SK-N-MC (cell line): ENCODE measurements at regions not wholly inside any gene's neighbourhood (a gene's known extent, or its start where the extent isn't known, plus 50 kb on each side); places are given as distances from the start of the nearest gene placed in this dataset.

Source experiments
- DNase-seq: peaks from one replicate; pipeline ENCODE4 v3.0.0-alpha.2; 2011; ENCODE audit warnings: low read depth, low spot score
- H3K27ac ChIP-seq: fragments of 200-600 bp; sonication (generic); 2 replicates; pipeline ENCODE4 v1.5.1; 2016; ENCODE audit warnings: mixed run types
- H3K36me3 ChIP-seq: fragments of 200-600 bp; sonication (generic); 2 replicates; pipeline ENCODE4 v1.6.1; 2017; ENCODE audit warnings: antibody characterized with exemption, low read length, mixed read lengths; ENCODE audit not compliant: insufficient read depth
- H3K4me3 ChIP-seq: fragments of 200-600 bp; sonication (generic); 2 replicates; pipeline ENCODE4 v1.5.1; 2016
- H3K9ac ChIP-seq: fragments of 200-600 bp; sonication (generic); 2 replicates; pipeline ENCODE4 v1.8.0; 2017; ENCODE audit warnings: mixed run types, mixed read lengths; ENCODE audit not compliant: insufficient read length
- H3K9me3 ChIP-seq: fragments of 200-600 bp; sonication (generic); 2 replicates; pipeline ENCODE4 v1.6.1; 2017; ENCODE audit warnings: low read depth, mild to moderate bottlenecking, antibody characterized with exemption, low read length, moderate library complexity, mixed read lengths
- EZH2 ChIP-seq: fragments of 200-600 bp; sonication (generic); IDR thresholded peaks from one replicate; pipeline ENCODE4 v1.6.1; 2017; ENCODE audit warnings: antibody characterized with exemption
- FOXP2 ChIP-seq: optimal IDR thresholded peaks from 2 replicates; pipeline ENCODE3; 2011; ENCODE audit warnings: mild to moderate bottlenecking, moderate library complexity; ENCODE audit not compliant: insufficient read depth; ENCODE audit errors: extremely low read length, control extremely low read depth
- POLR2AphosphoS5 ChIP-seq: IDR thresholded peaks from 2 replicates; pipeline ENCODE4 v1.6.1; 2012; ENCODE audit warnings: mild to moderate bottlenecking, low read depth, low read length, borderline replicate concordance

DNA sequence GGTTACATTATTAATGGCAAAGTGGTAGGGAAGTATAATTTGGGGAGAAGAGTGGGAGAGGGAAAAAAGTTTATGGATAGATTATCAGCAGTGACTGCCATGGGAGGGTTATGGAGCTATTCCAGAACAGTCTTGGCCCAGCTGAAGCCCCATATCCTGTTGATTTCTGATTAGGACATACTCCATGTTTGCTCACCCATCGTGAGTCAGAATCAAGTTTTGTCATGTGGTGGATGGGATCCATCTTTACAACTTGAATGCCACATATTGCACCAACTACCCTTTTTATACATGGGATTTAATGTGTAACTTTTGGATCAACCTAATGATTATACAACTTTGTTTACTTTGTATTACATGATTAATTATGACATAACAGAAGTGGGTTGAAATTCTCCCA is 217.0 kb downstream of the HAO1 start:
- no peak for TF ChIP-seq FOXP2
- TF ChIP-seq POLR2AphosphoS5, result no peak
- TF ChIP-seq EZH2, result no peak
- H3K36me3 ChIP-seq, result no peaks in the 10 kb centered on the region
- no peak overlapping the region for H3K27ac ChIP-seq
- no peak overlapping the region for H3K9ac ChIP-seq
- DNase-seq, result no peak
- no peak overlapping the region for H3K4me3 ChIP-seq
- H3K9me3 ChIP-seq, result no peaks in the 10 kb centered on the region

DNA sequence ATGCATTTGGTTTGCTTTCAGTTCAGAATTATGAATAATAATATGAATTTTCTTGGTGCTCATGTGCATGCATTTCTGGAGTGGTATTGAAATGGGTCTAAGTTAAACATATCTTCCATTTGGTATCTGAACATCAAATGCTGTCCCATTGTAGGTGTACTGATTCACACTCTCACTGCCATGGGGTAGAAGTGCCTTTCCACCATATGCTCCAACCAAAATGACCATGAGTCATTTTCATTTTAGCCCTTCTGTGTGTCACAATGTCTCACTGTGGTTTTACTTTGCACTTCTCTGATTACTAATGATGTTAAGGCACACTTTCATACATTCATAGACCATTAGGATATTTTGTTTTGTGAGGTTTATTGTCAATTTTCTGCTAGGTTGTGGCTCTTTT is 211.9 kb downstream of the HAO1 start:
- Histone ChIP-seq H3K9me3 (no peaks in the 10 kb centered on the region), H3K27ac (no peak overlapping the region), H3K9ac (no peak overlapping the region), H3K4me3 (no peak overlapping the region), H3K36me3 (no peaks in the 10 kb centered on the region)
- no peak for DNase-seq
- TF ChIP-seq POLR2AphosphoS5 (no peak), EZH2 (no peak), FOXP2 (no peak)

DNA sequence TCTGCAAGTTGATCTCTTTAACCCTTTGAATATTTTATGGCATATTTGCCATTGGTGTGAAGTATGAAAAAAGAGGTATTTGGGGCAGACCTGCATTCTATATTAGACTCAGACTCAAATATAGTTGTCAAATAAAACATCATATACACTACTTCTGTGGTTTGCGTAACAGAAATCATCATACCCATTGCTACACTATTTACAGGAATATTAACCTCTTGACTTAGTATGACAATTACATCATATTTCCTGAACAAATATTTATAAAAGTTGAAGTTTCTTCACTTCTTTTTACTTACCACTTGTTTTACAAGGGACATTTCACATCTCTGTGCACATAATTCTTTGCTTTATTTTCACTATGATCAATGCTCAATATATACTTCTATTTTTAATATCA is 206.0 kb downstream of the HAO1 start:
- Histone ChIP-seq H3K4me3 (no peak overlapping the region), H3K9me3 (no peaks in the 10 kb centered on the region), H3K36me3 (no peaks in the 10 kb centered on the region), H3K9ac (no peak overlapping the region), H3K27ac (no peak overlapping the region)
- TF ChIP-seq EZH2 (no peak), POLR2AphosphoS5 (no peak), FOXP2 (no peak)
- DNase-seq, result no peak

DNA sequence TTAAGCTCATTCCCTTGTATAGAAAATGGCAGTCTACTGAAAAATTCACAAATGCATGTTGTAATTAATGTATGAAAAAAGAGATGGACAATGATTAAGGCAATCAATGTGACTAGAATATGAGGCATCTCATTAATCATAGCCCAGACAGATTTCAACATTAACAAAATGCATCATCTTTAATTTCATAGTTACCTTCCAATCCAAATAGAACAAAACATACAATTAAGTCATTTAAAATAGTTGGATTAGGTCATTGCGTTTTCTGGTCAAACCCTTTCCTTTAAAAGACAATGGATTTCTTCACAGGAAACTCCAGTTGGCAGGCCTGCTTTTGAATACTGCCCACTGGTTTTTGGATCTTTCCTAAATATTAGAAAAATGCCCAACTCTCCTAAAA is 203.9 kb downstream of the HAO1 start:
- no peak for TF ChIP-seq EZH2
- no peak for TF ChIP-seq POLR2AphosphoS5
- no peak for TF ChIP-seq FOXP2
- Histone ChIP-seq H3K9ac (no peak overlapping the region), H3K4me3 (no peak overlapping the region), H3K9me3 (no peaks in the 10 kb centered on the region), H3K36me3 (no peaks in the 10 kb centered on the region), H3K27ac (no peak overlapping the region)
- no peak for DNase-seq

DNA sequence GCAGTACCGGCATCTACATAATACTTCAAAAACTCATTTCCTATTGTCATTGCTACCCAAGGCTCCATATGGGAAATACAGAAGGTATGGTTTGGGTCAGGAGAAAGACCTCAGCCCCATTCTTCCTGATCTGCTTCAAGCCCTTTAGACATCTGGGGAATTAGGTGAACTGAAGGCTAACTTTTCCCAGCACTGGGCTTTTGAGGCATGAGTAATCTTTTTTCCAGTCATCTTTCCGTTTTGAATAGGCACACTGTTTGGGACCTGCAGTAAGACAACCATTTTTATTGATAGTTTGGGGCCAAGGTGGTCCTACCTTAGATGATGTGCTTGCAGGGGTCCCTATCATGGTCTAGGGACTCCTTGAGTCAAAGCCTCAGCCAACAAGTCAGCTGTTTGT is 198.4 kb downstream of the HAO1 start:
- Histone ChIP-seq H3K36me3 (no peaks in the 10 kb centered on the region), H3K27ac (no peak overlapping the region), H3K9ac (no peak overlapping the region), H3K9me3 (no peaks in the 10 kb centered on the region), H3K4me3 (no peak overlapping the region)
- TF ChIP-seq FOXP2 (no peak), POLR2AphosphoS5 (no peak), EZH2 (no peak)
- no peak for DNase-seq

DNA sequence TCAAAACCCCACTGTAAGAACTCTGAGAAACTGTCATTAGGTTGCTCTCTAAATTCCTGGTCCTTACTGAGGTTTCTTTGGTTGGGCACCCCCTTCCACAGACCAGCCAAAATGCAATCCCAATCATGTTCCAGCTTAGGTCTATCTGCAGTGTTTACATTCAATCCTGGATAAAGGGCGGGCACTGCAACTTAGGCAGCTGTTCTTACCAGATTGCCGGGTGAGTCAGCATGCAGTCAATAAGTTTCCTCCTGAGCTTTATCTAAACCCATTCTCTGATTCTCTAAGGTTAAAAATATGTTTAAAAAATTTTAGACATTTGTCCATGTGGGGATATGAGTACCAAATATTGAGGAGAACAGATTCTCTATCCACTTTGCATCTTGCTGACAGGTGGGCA is 197.8 kb downstream of the HAO1 start:
- no peak overlapping the region for H3K27ac ChIP-seq
- no peaks in the 10 kb centered on the region for H3K9me3 ChIP-seq
- no peak overlapping the region for H3K4me3 ChIP-seq
- H3K36me3 ChIP-seq, result no peaks in the 10 kb centered on the region
- TF ChIP-seq POLR2AphosphoS5, result no peak
- no peak for TF ChIP-seq EZH2
- no peak for TF ChIP-seq FOXP2
- no peak overlapping the region for H3K9ac ChIP-seq
- no peak for DNase-seq

DNA sequence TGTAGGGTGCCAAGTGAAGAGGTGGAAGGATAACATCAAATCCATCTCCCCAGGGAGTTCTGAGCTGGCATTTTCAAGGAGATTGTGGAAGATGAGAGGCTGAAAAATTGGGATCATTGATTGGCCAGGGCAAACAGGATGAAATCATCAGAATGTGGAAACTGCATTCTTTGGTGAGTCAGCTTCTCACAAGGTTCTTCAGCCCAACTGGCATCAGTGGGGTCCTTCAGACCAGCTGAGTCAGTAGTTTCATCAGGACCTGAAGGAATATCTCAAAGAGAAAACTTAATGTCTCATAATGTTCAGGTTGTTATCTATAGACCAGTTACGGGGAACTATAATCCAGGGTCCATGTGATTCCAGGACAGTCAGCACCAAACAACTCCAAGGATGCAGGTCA is 195.8 kb downstream of the HAO1 start:
- H3K27ac ChIP-seq, result no peak overlapping the region

DNA sequence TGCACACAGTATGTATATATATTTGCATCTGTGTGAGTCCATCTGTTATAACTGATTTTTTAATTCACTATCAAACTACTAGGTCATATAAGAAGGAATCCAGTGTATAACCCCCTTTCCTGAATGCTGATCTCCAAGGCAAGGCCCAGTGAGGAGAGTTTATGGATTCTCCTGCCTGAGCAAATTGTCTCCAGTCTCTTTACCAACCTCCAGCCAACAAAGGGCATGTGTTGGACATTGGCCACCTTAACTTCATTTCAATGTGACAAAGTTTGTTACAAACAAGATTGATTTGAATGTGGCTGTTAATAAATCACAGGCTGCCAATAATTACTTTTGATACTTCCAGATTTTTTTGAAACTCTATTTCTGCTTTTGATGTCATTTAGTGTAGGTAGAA is 191.6 kb downstream of the HAO1 start:
- no peak for TF ChIP-seq FOXP2
- TF ChIP-seq EZH2, result no peak
- no peak for TF ChIP-seq POLR2AphosphoS5
- H3K9ac ChIP-seq, result no peak overlapping the region
- no peak for DNase-seq
- H3K4me3 ChIP-seq, result no peak overlapping the region
- H3K27ac ChIP-seq, result no peak overlapping the region
- H3K9me3 ChIP-seq, result no peaks in the 10 kb centered on the region
- H3K36me3 ChIP-seq, result no peaks in the 10 kb centered on the region

More for the DNA sequence above, 195.8 kb downstream of the HAO1 start:
- Histone ChIP-seq H3K36me3 (no peaks in the 10 kb centered on the region), H3K9me3 (no peaks in the 10 kb centered on the region), H3K4me3 (no peak overlapping the region), H3K9ac (no peak overlapping the region)
- DNase-seq, result no peak
- no peak for TF ChIP-seq EZH2
- TF ChIP-seq FOXP2, result no peak
- no peak for TF ChIP-seq POLR2AphosphoS5

DNA sequence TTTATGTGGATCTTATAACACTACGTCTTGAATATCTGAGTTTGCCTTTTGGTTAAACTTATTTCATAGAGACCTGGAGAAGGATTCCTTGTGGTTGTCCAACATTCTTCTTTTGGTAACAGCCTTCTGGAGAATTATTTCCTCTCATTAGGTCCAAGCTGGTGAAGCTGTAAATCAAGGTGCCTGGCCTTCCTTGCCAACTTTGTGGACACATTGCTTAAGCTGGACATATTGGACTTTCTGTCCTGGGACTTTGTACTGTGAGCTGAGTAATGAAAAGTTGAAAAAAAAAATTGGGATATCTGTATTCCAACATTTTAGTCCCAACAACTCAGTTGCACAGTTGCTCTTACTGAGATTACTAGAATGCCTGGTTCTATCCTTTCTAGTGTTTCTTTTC is 186.2 kb downstream of the HAO1 start:
- Histone ChIP-seq H3K27ac (no peak overlapping the region), H3K4me3 (no peak overlapping the region), H3K9ac (no peak overlapping the region), H3K9me3 (no peaks in the 10 kb centered on the region), H3K36me3 (no peaks in the 10 kb centered on the region)
- no peak for DNase-seq
- no peak for TF ChIP-seq FOXP2
- no peak for TF ChIP-seq EZH2
- no peak for TF ChIP-seq POLR2AphosphoS5
